GM10266 (cell line): ENCODE measurements at regions not wholly inside any gene's neighbourhood (a gene's known extent, or its start where the extent isn't known, plus 50 kb on each side); places are given as distances from the start of the nearest gene placed in this dataset.
"Not testable (repeated sequence)": the region's sequence is repeated elsewhere in the genome, so short reads cannot be mapped to it uniquely, and the experiment has no call there.

Experiments used
- DNase-seq: peaks from one replicate; pipeline ENCODE4 v3.0.0; 2012; ENCODE audit errors: extremely low spot score
- CTCF ChIP-seq: IDR thresholded peaks from 2 replicates; pipeline ENCODE4 v1.5.1; 2012; ENCODE audit warnings: mild to moderate bottlenecking, low read depth; ENCODE audit not compliant: control insufficient read depth, insufficient read depth; ENCODE audit errors: missing control alignments

DNA sequence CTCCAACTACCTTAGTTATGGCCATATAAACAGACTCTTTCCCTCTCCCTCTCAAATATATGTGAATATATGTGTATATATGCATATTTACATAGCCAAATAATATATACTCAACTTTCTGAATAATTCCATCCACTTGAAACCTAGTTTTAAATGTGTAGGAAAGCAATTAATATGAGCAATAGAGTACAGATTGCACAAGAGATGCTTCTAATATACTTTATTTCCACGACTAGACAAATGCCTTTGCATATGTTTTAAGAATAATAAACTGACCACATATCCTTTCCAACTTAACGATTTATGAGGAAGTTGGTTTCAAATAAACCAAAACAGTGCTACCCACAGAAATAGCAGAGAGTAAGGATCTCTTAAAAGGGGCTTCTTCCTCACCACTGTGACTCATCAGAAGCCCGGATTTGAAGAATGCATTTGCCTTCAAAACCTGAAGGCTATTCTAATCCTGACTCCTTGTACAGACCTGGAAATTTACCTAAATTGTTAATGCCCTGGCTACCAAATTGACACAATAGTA is 266.3 kb downstream of the AHR start:
- TF ChIP-seq CTCF: no peak

GRCh38 chr7:17580141-17580540 is 281.7 kb downstream of the AHR start:
- no peak for TF ChIP-seq CTCF
- no peak for DNase-seq

More for the DNA sequence above, 266.3 kb downstream of the AHR start:
- no peak for DNase-seq

GRCh38 chr7:17580856-17581255 is 282.4 kb downstream of the AHR start:
- DNase-seq: no peak

DNA sequence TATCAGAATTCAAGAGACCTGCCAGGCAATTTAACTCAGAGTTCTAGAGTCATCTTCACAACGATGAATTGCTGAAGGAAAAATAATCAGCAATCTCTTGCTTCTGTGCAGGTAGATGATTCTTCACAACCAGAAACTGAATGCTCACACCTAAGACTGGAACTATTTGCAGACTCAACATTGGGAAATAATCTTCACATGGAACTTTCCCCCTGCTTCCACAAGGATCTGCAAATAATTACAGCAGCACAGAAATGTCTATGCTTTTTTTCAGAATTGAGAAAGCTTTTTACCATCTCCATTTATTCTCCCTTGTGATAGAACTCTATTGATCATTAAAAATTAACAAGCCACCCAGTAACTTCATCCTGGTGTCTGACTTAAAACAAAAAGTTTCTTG is 282.8 kb downstream of the AHR start:
- no peak for TF ChIP-seq CTCF
- DNase-seq: no peak

More at GRCh38 chr7:17580856-17581255, 282.4 kb downstream of the AHR start:
- TF ChIP-seq CTCF: no peak

DNA sequence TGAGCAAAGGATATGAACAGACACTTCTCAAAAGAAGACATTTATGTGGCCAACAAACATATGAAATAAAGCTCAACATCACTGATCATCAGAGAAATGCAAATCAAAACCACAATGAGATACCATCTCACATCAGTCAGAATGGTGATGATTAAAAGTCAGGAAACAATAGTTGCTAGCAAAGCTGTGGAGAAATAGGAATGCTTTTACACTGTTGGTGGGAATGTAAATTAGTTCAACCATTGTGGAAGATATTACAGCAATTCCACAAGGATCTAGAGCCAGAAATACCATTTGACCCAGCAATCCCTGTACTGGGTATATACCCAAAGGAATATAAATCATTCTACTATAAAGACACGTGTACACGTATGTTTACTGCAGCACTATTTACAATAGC is 284.2 kb downstream of the AHR start:
- DNase-seq: not testable (repeated sequence)

GRCh38 chr7:17583786-17584185 is 285.3 kb downstream of the AHR start:
- DNase-seq: no peak
- no peak for TF ChIP-seq CTCF

DNA sequence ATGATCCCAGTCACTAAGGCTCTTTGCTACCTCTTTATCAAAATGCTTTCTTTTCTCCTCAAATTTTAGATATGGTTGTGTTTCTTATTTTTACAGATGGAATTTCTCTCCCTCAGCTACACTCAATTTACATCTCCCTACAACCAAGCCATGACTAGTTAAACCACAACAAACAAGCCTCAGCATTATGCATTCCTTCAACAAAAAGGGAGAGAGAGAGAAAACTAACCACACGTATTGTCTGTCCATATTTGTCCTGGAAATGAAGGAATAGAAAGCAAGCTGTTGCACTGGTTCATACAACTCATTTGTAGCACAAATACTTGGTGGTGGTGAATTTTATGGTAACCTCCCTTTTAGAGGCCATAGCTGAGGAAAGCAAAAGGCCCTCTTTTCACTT is 286.4 kb downstream of the AHR start:
- no peak for DNase-seq
- no peak for TF ChIP-seq CTCF

DNA sequence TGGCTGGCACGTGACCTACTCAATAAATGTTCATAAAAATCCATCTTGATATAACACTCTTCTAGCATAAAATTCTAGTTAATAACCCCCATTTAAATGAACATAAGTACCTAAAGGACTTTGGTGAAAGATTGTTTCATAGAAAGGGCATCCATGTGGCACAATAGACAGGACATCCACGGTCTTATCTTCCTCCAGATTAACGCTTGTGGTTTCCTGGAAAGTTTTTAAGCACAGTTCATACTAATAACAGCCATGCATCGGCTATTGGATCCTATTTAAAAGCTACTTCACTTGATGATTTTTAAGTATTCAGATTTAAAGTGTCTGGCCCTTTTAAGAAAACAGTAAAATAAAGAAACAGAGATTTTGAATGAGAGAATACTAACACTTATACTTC is 288.3 kb downstream of the AHR start:
- no peak for TF ChIP-seq CTCF

More for the DNA sequence above, 288.3 kb downstream of the AHR start:
- no peak for DNase-seq
